ENCODE measurements at regions not wholly inside any gene's neighbourhood (a gene's known extent, or its start where the extent isn't known, plus 50 kb on each side); places are given as distances from the start of the nearest gene placed in this dataset.
"Not testable (repeated sequence)": the region's sequence is repeated elsewhere in the genome, so short reads cannot be mapped to it uniquely, and the experiment has no call there.

- in situ Hi-C loops (cut with MboI; ENCODE audit: low pct_unique_long_range_greater_than_20kb in 2 of 9, low sequenced_read_pairs in 9 of 9, unreplicated experiment in 9 of 9); H3K27ac ChIP-seq; H3K4me1 ChIP-seq (replicated peaks in 1 of 2); H3K4me3 ChIP-seq; ATAC-seq (replicated peaks in 6 of 8): not testable (repeated sequence)
Measured at GRCh38 chr1:166684669-166685068, 154.6 kb upstream of the POGK start.

- in situ Hi-C loops (cut with MboI; ENCODE audit: low pct_unique_long_range_greater_than_20kb in 2 of 9, low sequenced_read_pairs in 9 of 9, unreplicated experiment in 9 of 9) = no loop called here
- Histone ChIP-seq H3K27ac (no peak overlapping the region), H3K4me1 (replicated peaks in 1 of 2) (no peaks in the 10 kb centered on the region), H3K4me3 (no peak overlapping the region)
- WGBS, 10 experiments = 0 to 100% (median 73%) methylated on average over 1 of the region's 1 CpG; no CpG with 5 or more reads in 1 of the 10 experiments
- ATAC-seq (replicated peaks in 6 of 8) = no peak
Measured at GRCh38 chr1:166685200-166685599, 154.1 kb upstream of the POGK start.

- in situ Hi-C loops (cut with MboI; ENCODE audit: low pct_unique_long_range_greater_than_20kb in 2 of 9, low sequenced_read_pairs in 9 of 9, unreplicated experiment in 9 of 9); H3K4me1 ChIP-seq (replicated peaks in 1 of 2); ATAC-seq (replicated peaks in 6 of 8); H3K4me3 ChIP-seq; H3K27ac ChIP-seq: not testable (repeated sequence)
- WGBS, 10 experiments = 0 to 83% (median 61%) methylated on average over 1 of the region's 1 CpG
Measured at GRCh38 chr1:166685891-166686290, 153.4 kb upstream of the POGK start.

GRCh38 chr1:166690596-166690995, 148.7 kb upstream of the POGK start:
- H3K4me1 ChIP-seq (replicated peaks in 1 of 2); H3K27ac ChIP-seq; ATAC-seq (replicated peaks in 6 of 8); in situ Hi-C loops (cut with MboI; ENCODE audit: low pct_unique_long_range_greater_than_20kb in 2 of 9, low sequenced_read_pairs in 9 of 9, unreplicated experiment in 9 of 9); H3K4me3 ChIP-seq: not testable (repeated sequence)
- WGBS, 10 experiments = 8 to 100% (median 66%) methylated on average over 1 to 3 of the region's 3 CpGs

GRCh38 chr1:166691476-166691875, 147.8 kb upstream of the POGK start:
- Histone ChIP-seq H3K27ac (no peak overlapping the region), H3K4me3 (no peak overlapping the region), H3K4me1 (replicated peaks in 1 of 2) (no peaks in the 10 kb centered on the region)
- peak in 1 of 8 experiments; percentile 23 for ATAC-seq (replicated peaks in 6 of 8)
- WGBS, 10 experiments = 0 to 100% (median 78%) methylated on average over 1 to 3 of the region's 3 CpGs; no CpG with 5 or more reads in 2 of the 10 experiments
- in situ Hi-C loops (cut with MboI; ENCODE audit: low pct_unique_long_range_greater_than_20kb in 2 of 9, low sequenced_read_pairs in 9 of 9, unreplicated experiment in 9 of 9) = no loop called here

- 0 to 85% (median 72%) methylated on average over 1 to 2 of the region's 2 CpGs; no CpG with 5 or more reads in 4 of the 10 experiments for WGBS, 10 experiments
- H3K4me1 ChIP-seq (replicated peaks in 1 of 2) = no peaks in the 10 kb centered on the region
- in situ Hi-C loops (cut with MboI; ENCODE audit: low pct_unique_long_range_greater_than_20kb in 2 of 9, low sequenced_read_pairs in 9 of 9, unreplicated experiment in 9 of 9) = no loop called here
- H3K4me3 ChIP-seq = no peak overlapping the region
- ATAC-seq (replicated peaks in 6 of 8) = peak in 2 of 8 experiments; percentile 57 to 73
- H3K27ac ChIP-seq = no peak overlapping the region
Measured at GRCh38 chr1:166692346-166692745, 146.9 kb upstream of the POGK start.

- no peak for ATAC-seq (replicated peaks in 6 of 8)
- WGBS, 10 experiments = 0 to 100% (median 80%) methylated on average over 1 to 4 of the region's 4 CpGs; no CpG with 5 or more reads in 5 of the 10 experiments
- in situ Hi-C loops (cut with MboI; ENCODE audit: low pct_unique_long_range_greater_than_20kb in 2 of 9, low sequenced_read_pairs in 9 of 9, unreplicated experiment in 9 of 9) = no loop called here
Measured at GRCh38 chr1:166693158-166693557, 146.1 kb upstream of the POGK start.

GRCh38 chr1:166693673-166694297, 145.5 kb upstream of the POGK start:
- Histone ChIP-seq H3K4me3 (no peak overlapping the region), H3K4me1 (replicated peaks in 1 of 2) (no peaks in the 10 kb centered on the region), H3K27ac (no peak overlapping the region)
- no peak for ATAC-seq (replicated peaks in 6 of 8)
- in situ Hi-C loops (cut with MboI; ENCODE audit: low pct_unique_long_range_greater_than_20kb in 2 of 9, low sequenced_read_pairs in 9 of 9, unreplicated experiment in 9 of 9) = no loop called here
- 15 to 83% (median 67%) methylated on average over 2 to 4 of the region's 4 CpGs for WGBS, 10 experiments

More at GRCh38 chr1:166693158-166693557, 146.1 kb upstream of the POGK start:
- H3K4me1 ChIP-seq (replicated peaks in 1 of 2) = no peaks in the 10 kb centered on the region
- H3K4me3 ChIP-seq = no peak overlapping the region
- no peak overlapping the region for H3K27ac ChIP-seq

GRCh38 chr1:166695115-166695514, 144.2 kb upstream of the POGK start:
- no peaks in the 10 kb centered on the region for H3K4me1 ChIP-seq (replicated peaks in 1 of 2)
- WGBS, 10 experiments = 29 to 67% (median 63%) methylated on average over 1 of the region's 1 CpG; no CpG with 5 or more reads in 7 of the 10 experiments
- H3K4me3 ChIP-seq = no peak overlapping the region
- in situ Hi-C loops (cut with MboI; ENCODE audit: low pct_unique_long_range_greater_than_20kb in 2 of 9, low sequenced_read_pairs in 9 of 9, unreplicated experiment in 9 of 9) = no loop called here
- H3K27ac ChIP-seq = no peak overlapping the region
- ATAC-seq (replicated peaks in 6 of 8) = no peak

- in situ Hi-C loops (cut with MboI; ENCODE audit: low pct_unique_long_range_greater_than_20kb in 2 of 9, low sequenced_read_pairs in 9 of 9, unreplicated experiment in 9 of 9) = not testable (repeated sequence)
Measured at GRCh38 chr1:166695834-166696233, 143.4 kb upstream of the POGK start.

GRCh38 chr1:166698771-166699170, 140.5 kb upstream of the POGK start:
- Histone ChIP-seq H3K4me3 (no peak overlapping the region), H3K4me1 (replicated peaks in 1 of 2) (no peaks in the 10 kb centered on the region), H3K27ac (no peak overlapping the region)
- 0 to 91% (median 60%) methylated on average over 1 to 4 of the region's 4 CpGs; no CpG with 5 or more reads in 1 of the 10 experiments for WGBS, 10 experiments
- no peak for ATAC-seq (replicated peaks in 6 of 8)
- in situ Hi-C loops (cut with MboI; ENCODE audit: low pct_unique_long_range_greater_than_20kb in 2 of 9, low sequenced_read_pairs in 9 of 9, unreplicated experiment in 9 of 9) = no loop called here

More at GRCh38 chr1:166695834-166696233, 143.4 kb upstream of the POGK start:
- 0 to 100% (median 64%) methylated on average over 1 to 2 of the region's 2 CpGs; no CpG with 5 or more reads in 2 of the 10 experiments for WGBS, 10 experiments
- H3K27ac ChIP-seq; H3K4me3 ChIP-seq; H3K4me1 ChIP-seq (replicated peaks in 1 of 2); ATAC-seq (replicated peaks in 6 of 8): not testable (repeated sequence)

GRCh38 chr1:166699613-166700012, 139.7 kb upstream of the POGK start:
- ATAC-seq (replicated peaks in 6 of 8) = no peak
- Histone ChIP-seq H3K4me3 (no peak overlapping the region), H3K27ac (no peak overlapping the region), H3K4me1 (replicated peaks in 1 of 2) (no peaks in the 10 kb centered on the region)
- WGBS, 10 experiments = 0 to 69% (median 57%) methylated on average over 1 to 5 of the region's 5 CpGs; no CpG with 5 or more reads in 1 of the 10 experiments
- in situ Hi-C loops (cut with MboI; ENCODE audit: low pct_unique_long_range_greater_than_20kb in 2 of 9, low sequenced_read_pairs in 9 of 9, unreplicated experiment in 9 of 9) = no loop called here

- in situ Hi-C loops (cut with MboI; ENCODE audit: low pct_unique_long_range_greater_than_20kb in 2 of 9, low sequenced_read_pairs in 9 of 9, unreplicated experiment in 9 of 9) = no loop called here
- no peaks in the 10 kb centered on the region for H3K4me1 ChIP-seq (replicated peaks in 1 of 2)
- WGBS, 10 experiments = 14 to 93% (median 68%) methylated on average over 1 to 4 of the region's 4 CpGs; no CpG with 5 or more reads in 1 of the 10 experiments
- ATAC-seq (replicated peaks in 6 of 8) = no peak
- no peak overlapping the region for H3K27ac ChIP-seq
- no peak overlapping the region for H3K4me3 ChIP-seq
Measured at GRCh38 chr1:166700696-166701095, 138.6 kb upstream of the POGK start.

- in situ Hi-C loops (cut with MboI; ENCODE audit: low pct_unique_long_range_greater_than_20kb in 2 of 9, low sequenced_read_pairs in 9 of 9, unreplicated experiment in 9 of 9) = no loop called here
- Histone ChIP-seq H3K27ac (no peak overlapping the region), H3K4me1 (replicated peaks in 1 of 2) (no peaks in the 10 kb centered on the region), H3K4me3 (no peak overlapping the region)
- ATAC-seq (replicated peaks in 6 of 8) = no peak
- WGBS, 10 experiments = 0 to 91% (median 67%) methylated on average over 1 of the region's 1 CpG; no CpG with 5 or more reads in 1 of the 10 experiments
Measured at GRCh38 chr1:166701603-166702100, 137.6 kb upstream of the POGK start.
